NB4 (cell line): ENCODE measurements at regions not wholly inside any gene's neighbourhood (a gene's known extent, or its start where the extent isn't known, plus 50 kb on each side); places are given as distances from the start of the nearest gene placed in this dataset.

Experiments used
- DNase-seq: peaks from one replicate; pipeline ENCODE4 v3.0.0; 2010; ENCODE audit warnings: low read depth
- H3K4me3 ChIP-seq: one replicate; pipeline ENCODE4 v1.5.1; 2011; ENCODE audit warnings: mild to moderate bottlenecking, low read depth, low read length, moderate library complexity
- CTCF ChIP-seq: IDR thresholded peaks from one replicate; pipeline ENCODE4 v1.5.1; 2012; ENCODE audit warnings: low read depth, low read length
- MAX ChIP-seq: IDR thresholded peaks from 2 replicates; pipeline ENCODE4 v1.6.1; 2011; ENCODE audit warnings: low read depth, low read length
- MYC ChIP-seq: IDR thresholded peaks from 2 replicates; pipeline ENCODE4 v1.6.1; 2011; ENCODE audit warnings: low read depth, low read length
- POLR2A ChIP-seq: IDR thresholded peaks from 2 replicates; pipeline ENCODE4 v1.6.1; 2011; ENCODE audit warnings: mild to moderate bottlenecking; ENCODE audit not compliant: insufficient read length; ENCODE audit errors: extremely low read depth

- DNase-seq = no peak
- no peak overlapping the region for H3K4me3 ChIP-seq
- TF ChIP-seq CTCF (no peak), POLR2A (no peak), MAX (no peak), MYC (no peak)
These were observed 293.3 kb upstream of the SHH start for GRCh38 chr7:156105337-156106106.

GRCh38 chr7:156104501-156105336 lies 292.5 kb upstream of the SHH start:
- TF ChIP-seq MAX = no peak
- no peak for TF ChIP-seq MYC
- no peak for DNase-seq
- H3K4me3 ChIP-seq = no peak overlapping the region

- no peak overlapping the region for H3K4me3 ChIP-seq
- no peak for TF ChIP-seq MAX
- TF ChIP-seq POLR2A = no peak
- TF ChIP-seq CTCF = no peak
- TF ChIP-seq MYC = no peak
- no peak for DNase-seq
These were observed 290.0 kb upstream of the SHH start for GRCh38 chr7:156102267-156102666.

- DNase-seq = no peak
- H3K4me3 ChIP-seq = no peak overlapping the region
- no peak for TF ChIP-seq MYC
- TF ChIP-seq CTCF = no peak
- TF ChIP-seq MAX = no peak
- TF ChIP-seq POLR2A = no peak
These were observed 289.1 kb upstream of the SHH start for GRCh38 chr7:156101355-156101754.

GRCh38 chr7:156100086-156100485 lies 287.8 kb upstream of the SHH start:
- no peak for DNase-seq
- no peak overlapping the region for H3K4me3 ChIP-seq
- TF ChIP-seq MAX (no peak), POLR2A (no peak), CTCF (no peak), MYC (no peak)

GRCh38 chr7:156099085-156099484 lies 286.8 kb upstream of the SHH start:
- no peak overlapping the region for H3K4me3 ChIP-seq
- TF ChIP-seq MYC (no peak), POLR2A (no peak)
- no peak for DNase-seq
